GM18508 (cell line): ENCODE measurements at regions not wholly inside any gene's neighbourhood (a gene's known extent, or its start where the extent isn't known, plus 50 kb on each side); places are given as distances from the start of the nearest gene placed in this dataset.

Experiments used
- ATAC-seq: cut with Tn5 transposase; IDR thresholded peaks from one replicate; pipeline ENCODE4 v1.9.1; 2021; ENCODE audit warnings: moderate number of reproducible peaks; ENCODE audit not compliant: insufficient read depth, unreplicated experiment

DNA sequence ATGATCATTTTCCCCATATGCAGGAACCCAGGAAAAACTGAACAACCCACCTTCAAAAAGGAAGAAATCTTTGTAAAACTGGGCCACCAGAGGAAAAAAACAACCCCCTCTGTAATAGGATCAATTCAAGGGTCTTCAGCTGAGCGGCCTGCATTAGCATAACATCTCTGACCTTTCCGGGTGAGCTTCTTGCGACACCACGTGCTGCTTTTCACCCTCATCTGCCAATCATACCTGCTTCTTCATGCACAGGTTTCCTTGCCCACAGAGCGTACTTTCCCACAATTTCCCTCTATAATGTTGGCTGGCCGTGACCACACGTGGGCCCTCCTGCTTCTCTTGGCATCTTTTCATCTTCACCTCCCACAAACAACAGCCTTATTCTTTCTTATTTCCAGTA, 284.3 kb upstream of the NEBL start:
- ATAC-seq, result no peak

GRCh38 chr10:21180604-21181003, 283.5 kb upstream of the NEBL start:
- no peak for ATAC-seq

DNA sequence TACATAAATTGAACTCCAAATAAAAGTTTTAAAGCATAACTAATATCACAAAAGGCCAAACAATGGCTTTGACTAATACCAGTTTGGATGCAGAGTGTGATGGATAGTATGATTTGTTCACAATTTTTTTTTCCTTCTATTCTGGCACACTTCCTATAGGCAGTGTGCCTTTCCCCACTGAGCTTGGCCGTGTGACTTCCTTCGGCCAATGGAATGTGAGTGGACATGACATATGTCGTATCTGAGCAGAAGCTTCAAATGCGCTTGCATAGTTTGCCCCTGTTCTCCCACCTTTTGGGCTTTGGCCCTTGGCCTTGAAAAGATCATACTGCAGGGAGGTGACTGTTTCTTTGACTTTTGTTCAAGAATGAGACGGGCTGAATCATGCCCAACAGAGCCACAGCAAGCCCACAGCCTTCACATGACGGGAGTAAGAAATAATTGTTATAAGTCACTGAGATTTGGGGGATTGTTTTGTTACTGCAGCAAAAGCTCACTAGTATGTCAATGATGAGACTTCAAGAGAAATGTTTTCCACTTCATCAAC, 279.9 kb upstream of the NEBL start:
- no peak for ATAC-seq

DNA sequence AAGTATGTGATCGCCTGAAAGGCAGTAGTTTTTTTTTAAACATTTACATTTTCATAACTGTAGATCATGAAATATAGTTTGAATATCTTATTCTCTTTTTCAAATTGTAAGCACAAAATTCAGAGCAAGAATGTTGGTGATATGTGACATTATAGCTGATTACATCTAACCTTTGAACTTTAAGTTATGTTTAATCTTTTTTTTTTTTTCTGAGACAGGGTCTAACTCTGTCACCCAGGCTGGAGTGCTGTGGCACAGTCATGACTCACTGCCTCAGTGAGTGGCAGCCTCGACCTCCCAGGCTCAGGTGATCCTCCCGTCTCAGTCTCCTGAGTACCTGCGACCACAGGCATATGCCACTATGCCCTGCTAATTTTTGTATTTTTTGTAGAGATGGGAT, 278.7 kb upstream of the NEBL start:
- ATAC-seq, result no peak

DNA sequence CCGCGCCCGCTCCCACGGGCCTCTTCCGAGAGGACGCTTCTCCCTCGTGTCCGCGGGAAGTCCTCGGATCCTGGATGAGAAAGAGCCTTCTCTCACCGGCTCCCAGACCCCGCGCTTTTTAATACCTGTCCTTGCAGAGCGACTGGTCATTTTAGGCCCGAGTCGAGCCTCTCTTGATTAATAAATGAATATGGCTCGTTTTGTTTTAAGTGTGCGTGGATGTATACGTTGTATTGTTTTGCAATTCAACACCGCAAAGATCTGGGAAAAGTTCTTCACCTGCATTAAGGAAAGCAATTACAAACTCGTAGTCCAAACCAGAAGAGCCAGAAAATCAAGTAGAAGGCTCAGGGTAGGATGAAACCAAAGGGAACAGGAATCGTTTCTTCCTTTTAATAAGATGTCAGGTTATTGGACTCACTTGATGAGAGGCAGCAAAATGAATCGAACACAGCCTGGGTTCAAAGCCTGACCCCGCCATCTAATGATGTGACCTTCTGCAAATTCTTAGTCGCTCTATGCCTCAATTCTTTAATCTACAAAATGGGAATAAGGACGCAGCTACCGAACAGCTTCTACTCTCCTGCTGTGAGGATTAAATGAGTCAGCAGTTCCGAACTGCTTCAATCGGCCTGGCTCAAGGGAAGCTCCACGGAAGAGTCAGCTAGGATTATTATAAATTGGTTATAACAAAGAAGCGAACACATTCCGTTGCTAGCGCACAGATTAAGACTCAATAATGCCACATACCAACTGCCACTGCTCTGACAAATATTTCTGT, 277.8 kb upstream of the NEBL start:
- ATAC-seq, result no peak

GRCh38 chr10:21173802-21174714, 276.9 kb upstream of the NEBL start:
- ATAC-seq, result no peak

DNA sequence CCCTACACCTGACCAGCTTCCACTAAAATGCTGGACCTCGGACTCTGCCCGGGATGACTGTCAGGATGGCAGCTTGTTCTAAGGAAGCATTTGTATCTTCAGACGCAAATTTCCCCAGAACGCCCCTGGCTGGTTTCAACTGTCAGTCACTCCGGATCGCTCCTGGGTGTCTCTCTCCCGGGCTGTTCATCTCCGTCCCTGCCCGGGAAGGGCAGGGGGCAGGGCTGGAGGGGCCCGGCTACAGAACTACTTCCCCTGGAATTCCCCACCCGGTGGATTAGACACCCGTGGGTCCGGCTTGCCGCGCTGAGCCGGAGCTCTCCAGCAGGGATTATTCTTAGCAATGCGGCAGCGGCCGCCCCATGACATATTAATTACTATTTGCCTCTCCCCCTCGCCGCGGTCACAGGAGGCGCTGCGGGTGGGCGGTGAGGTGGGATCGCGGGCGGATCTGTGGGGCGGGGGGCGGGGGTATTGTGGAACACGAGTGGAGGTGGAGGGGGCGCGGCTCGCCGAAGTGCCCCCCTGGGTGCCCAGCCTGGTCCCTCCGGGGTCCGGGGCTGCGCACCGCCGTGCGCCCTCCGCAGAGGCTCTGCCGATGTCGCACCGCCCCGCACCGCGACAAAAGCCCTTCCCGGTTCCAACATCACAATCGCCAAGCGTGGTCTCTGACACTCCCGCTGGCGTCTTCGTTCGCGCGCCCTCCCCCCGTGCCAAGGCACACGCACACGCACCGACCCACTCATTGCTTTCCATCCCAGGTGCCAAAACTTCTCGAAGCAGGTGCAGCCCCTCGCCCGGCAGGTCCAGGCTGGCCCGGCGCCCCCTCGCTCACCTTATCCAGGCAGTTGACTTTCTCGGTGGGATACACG, 276.1 kb upstream of the NEBL start:
- no peak for ATAC-seq

DNA sequence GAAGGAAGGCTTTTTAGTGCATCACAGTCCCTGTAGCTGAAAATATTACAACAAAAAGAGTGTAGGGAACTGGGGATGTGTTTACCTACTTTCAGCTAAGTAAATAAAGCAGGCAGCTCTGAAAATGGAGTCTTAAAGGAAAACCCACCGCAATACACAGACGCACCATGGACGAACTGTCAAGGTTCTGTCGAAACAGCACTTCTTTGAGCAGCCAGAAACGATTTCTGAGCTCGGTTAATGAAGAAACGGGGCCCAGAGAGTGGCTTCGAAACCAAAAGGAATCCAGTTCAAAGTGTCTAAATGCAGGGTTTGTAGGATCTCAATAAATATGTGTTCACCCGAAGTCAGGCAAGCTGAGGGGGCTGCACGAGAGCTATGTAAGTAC, 275.4 kb upstream of the NEBL start:
- no peak for ATAC-seq

- no peak for ATAC-seq
Observed at GRCh38 chr10:21171936-21172541, 274.9 kb upstream of the NEBL start.

DNA sequence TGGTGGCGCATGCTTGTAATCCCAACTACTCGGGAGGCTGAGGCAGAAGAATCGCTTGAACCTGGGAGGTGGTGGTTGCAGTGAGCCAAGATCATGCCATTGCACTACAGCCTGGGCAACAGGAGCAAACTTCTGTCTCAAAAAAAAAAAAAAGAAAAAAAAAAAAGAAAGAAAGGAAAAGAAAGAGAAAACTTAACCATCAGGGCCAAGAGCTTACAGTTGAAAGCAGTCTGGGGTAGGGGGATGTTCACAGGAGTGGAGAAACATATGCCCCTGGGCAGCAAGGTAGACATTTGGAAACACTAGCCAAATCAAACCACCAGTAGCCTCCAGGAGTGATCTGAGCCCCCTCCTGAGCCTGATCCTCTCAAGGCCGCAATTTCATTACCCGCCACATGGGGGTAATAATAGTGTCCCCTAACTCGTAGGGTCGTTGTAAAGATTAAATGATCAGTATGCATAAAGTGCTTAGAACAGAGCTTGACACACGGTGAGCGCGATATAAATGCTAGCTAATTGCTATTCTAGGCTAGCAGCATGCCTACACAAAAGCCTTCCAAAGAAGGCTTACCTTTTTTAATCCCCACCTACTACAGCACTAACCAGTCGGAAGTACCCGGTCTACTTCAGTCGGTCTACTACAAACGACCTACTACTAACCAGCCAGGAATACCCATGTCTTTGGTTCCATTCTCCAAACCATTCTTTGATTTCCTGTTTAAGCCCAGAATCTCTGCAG, 274.3 kb upstream of the NEBL start:
- no peak for ATAC-seq

DNA sequence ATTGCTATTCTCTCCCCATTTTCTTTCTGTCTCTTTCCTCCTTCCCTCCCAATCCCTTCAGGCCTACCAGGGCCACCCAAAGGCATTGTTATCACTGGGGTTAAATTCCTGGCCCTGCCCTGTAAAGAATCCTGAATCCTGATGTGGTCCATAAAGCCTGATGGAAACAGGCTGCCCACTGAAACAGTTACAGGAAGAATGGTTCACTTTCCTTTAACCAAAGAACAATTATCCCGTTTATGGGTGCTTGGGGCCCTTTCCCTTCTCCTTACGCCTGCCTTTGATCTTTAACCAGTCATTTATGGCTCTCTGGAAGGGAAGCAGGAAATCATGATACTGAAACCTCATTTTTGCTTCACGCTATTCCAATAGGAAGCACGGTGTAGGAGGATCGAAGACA, 273.1 kb upstream of the NEBL start:
- ATAC-seq, result no peak

GRCh38 chr10:21169271-21169670, 272.2 kb upstream of the NEBL start:
- ATAC-seq, result no peak

- ATAC-seq, result no peak
Observed at GRCh38 chr10:21167288-21168010, 270.3 kb upstream of the NEBL start.

- no peak for ATAC-seq
Observed at GRCh38 chr10:21166557-21167287, 269.6 kb upstream of the NEBL start.

DNA sequence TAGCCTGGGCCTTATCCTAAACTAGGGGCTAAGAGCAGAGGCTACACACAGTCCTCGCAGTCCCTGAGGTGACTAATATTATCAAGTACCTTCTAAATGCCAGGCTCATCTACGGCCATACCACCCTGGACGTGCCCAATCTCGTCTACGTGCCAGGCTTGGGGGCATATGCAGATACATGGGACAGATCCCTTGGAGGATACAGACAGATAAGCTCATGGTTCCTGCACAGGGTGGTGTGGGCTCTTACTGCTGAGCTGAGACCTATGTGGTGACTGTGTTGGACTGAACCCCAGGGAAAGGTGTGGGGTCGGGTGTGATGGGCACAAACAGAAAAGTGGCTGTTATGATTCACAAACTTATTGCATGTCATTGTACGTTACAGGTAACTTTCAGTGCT, 268.4 kb upstream of the NEBL start:
- ATAC-seq, result no peak

DNA sequence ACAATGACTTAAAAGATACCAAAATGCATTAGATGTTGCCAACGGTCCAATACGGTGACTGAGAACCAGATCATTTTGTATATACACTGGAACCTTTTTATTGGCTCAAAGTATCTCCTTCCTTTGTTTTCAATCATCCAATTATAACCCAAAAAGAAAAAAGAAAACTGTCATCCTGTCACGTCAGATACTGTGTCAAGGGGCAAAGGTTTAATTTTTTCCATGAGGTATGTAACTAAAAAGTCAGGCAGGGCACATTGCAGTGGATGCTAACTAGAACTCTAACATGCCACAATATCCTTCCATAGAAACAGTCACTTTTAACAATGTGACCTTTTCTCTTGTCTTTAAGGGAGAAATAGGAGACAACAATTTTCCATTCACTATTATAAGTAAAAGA, 267.6 kb upstream of the NEBL start:
- no peak for ATAC-seq

DNA sequence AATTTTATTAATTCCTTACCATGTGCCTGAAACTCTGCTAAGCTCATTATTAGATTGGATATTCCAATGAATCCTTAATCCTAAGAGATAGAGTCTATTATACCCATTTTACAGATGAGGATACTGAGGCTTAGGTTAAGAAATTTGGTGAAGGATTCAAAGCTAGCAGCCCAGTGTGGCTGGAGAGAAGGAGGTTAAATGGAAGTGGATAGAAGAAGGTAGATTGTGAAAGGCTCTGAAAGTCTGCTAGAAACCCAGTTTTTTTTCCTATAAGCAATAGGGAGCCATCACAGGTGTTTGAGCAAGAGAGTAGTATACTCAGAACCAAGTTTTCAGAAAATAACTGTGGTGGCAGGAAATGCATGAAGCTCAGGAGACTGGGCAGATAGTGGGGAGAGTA, 265.8 kb upstream of the NEBL start:
- no peak for ATAC-seq

GRCh38 chr10:21161647-21162046, 264.5 kb upstream of the NEBL start:
- no peak for ATAC-seq
